NB4 (cell line): ENCODE measurements at regions not wholly inside any gene's neighbourhood (a gene's known extent, or its start where the extent isn't known, plus 50 kb on each side); places are given as distances from the start of the nearest gene placed in this dataset.
A peak's percentile ranks its signal among the peaks of the same experiment; 100 is the strongest.

ENCODE experiments used
- DNase-seq: peaks from one replicate; pipeline ENCODE4 v3.0.0; 2010; ENCODE audit warnings: low read depth
- H3K4me3 ChIP-seq: one replicate; pipeline ENCODE4 v1.5.1; 2011; ENCODE audit warnings: mild to moderate bottlenecking, low read depth, low read length, moderate library complexity
- MYC ChIP-seq: IDR thresholded peaks from 2 replicates; pipeline ENCODE4 v1.6.1; 2011; ENCODE audit warnings: low read depth, low read length
- POLR2A ChIP-seq: IDR thresholded peaks from 2 replicates; pipeline ENCODE4 v1.6.1; 2011; ENCODE audit warnings: mild to moderate bottlenecking; ENCODE audit not compliant: insufficient read length; ENCODE audit errors: extremely low read depth
- TF ChIP-seq, protein P1 (sequence below): IDR thresholded peaks from one replicate; pipeline ENCODE4 v1.5.1; 2012; ENCODE audit warnings: low read depth, low read length
- TF ChIP-seq, protein P2 (sequence below): IDR thresholded peaks from 2 replicates; pipeline ENCODE4 v1.6.1; 2011; ENCODE audit warnings: low read depth, low read length

DNA sequence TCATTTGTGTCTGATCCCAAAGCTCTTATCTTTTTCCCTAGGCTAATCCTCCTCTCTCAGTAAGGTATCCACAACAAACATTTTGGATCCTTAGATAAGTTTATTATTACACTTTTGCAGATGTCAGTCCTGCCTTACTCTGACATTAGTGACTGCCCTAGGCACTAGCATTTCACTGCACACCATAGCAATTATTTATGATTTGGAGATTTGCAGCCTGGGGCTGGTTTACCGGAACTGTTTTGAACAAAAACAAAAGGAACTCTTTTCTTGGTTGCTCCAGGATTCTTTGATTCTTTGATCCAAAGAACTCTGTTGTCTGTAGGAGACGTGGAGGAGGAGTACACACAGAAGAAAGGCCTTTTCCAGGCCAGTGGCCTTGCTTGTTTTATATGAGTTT, 80.4 kb downstream of the EDNRB start:
- TF ChIP-seq, protein P1, sequence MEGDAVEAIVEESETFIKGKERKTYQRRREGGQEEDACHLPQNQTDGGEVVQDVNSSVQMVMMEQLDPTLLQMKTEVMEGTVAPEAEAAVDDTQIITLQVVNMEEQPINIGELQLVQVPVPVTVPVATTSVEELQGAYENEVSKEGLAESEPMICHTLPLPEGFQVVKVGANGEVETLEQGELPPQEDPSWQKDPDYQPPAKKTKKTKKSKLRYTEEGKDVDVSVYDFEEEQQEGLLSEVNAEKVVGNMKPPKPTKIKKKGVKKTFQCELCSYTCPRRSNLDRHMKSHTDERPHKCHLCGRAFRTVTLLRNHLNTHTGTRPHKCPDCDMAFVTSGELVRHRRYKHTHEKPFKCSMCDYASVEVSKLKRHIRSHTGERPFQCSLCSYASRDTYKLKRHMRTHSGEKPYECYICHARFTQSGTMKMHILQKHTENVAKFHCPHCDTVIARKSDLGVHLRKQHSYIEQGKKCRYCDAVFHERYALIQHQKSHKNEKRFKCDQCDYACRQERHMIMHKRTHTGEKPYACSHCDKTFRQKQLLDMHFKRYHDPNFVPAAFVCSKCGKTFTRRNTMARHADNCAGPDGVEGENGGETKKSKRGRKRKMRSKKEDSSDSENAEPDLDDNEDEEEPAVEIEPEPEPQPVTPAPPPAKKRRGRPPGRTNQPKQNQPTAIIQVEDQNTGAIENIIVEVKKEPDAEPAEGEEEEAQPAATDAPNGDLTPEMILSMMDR: no peak
- TF ChIP-seq MYC (no peak), POLR2A (no peak)
- TF ChIP-seq, protein P2, sequence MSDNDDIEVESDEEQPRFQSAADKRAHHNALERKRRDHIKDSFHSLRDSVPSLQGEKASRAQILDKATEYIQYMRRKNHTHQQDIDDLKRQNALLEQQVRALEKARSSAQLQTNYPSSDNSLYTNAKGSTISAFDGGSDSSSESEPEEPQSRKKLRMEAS: no peak
- no peak for DNase-seq
- H3K4me3 ChIP-seq: no peak overlapping the region

- TF ChIP-seq, protein P2: no peak
- TF ChIP-seq, protein P1: no peak
- TF ChIP-seq POLR2A: no peak
- TF ChIP-seq MYC: no peak
- peak; percentile 66 for DNase-seq
- H3K4me3 ChIP-seq: no peak overlapping the region
These were observed 82.2 kb downstream of the EDNRB start for GRCh38 chr13:77836423-77836822.

- H3K4me3 ChIP-seq: no peak overlapping the region
- DNase-seq: no peak
- TF ChIP-seq, protein P2: peak; percentile 75
- TF ChIP-seq POLR2A: no peak
These were observed 85.2 kb downstream of the EDNRB start for GRCh38 chr13:77833331-77833863.

GRCh38 chr13:77832339-77833100, 86.1 kb downstream of the EDNRB start:
- DNase-seq: peak; percentile 36
- TF ChIP-seq, protein P2: no peak
- TF ChIP-seq MYC: no peak
- TF ChIP-seq POLR2A: no peak
- TF ChIP-seq, protein P1: no peak
- H3K4me3 ChIP-seq: no peak overlapping the region

DNA sequence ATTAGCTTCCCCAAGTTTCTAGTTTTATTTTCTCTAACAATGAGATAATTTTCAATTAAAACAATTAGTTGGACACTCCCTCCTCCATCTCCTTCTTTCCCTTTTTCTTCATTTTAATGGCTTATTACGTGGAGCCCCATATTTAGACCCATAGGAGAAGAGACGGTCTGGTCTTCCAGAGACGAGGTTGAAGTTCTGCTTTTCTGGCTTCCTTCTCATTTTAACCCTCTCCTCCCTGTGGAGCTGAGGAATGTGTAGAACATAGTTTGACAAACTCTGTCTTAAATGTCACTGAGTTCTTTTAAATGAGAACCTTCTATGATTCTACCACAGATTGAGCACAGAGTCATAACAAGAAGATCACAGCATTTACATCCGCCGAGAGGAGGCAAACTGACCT, 86.8 kb downstream of the EDNRB start:
- TF ChIP-seq, protein P1: no peak
- TF ChIP-seq, protein P2: no peak
- no peak for TF ChIP-seq MYC
- TF ChIP-seq POLR2A: no peak

DNA sequence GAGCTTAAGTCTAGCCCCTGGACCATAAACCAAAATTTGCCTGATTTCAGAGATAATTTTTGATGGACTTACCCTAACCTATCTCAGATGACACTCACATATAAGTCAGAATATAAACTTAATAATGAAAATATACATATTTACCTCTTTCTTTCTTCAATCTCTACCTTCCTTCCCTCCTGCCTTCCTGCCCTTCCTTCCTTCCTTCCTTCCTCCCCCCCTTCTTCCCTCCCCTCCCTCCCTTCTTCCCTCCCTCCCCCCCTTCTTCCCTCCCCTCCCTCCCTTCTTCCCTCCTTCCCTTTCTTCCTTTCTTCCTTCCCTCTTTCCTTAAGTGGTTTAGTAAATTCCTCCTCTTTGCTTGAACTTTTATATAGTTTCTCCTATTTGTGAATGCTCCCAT, 88.7 kb downstream of the EDNRB start:
- H3K4me3 ChIP-seq: no peak overlapping the region
- TF ChIP-seq POLR2A: no peak
- TF ChIP-seq, protein P1: no peak
- no peak for TF ChIP-seq MYC
- TF ChIP-seq, protein P2: no peak
- DNase-seq: no peak

More for the DNA sequence above, 86.8 kb downstream of the EDNRB start:
- H3K4me3 ChIP-seq: no peak overlapping the region
- peak; percentile 7 for DNase-seq
